PC-3 (cell line): ENCODE measurements at regions not wholly inside any gene's neighbourhood (a gene's known extent, or its start where the extent isn't known, plus 50 kb on each side); places are given as distances from the start of the nearest gene placed in this dataset.
"Not testable (repeated sequence)": the region's sequence is repeated elsewhere in the genome, so short reads cannot be mapped to it uniquely, and the experiment has no call there.

ENCODE experiments used
- ATAC-seq: fragments of 200-7000 bp; cut with Tn5 transposase; 2 replicates; pipeline ENCODE4 v1.9.1; 2020; ENCODE audit warnings: mild to moderate bottlenecking, moderate library complexity
- BruUV-seq: library from RNA; stranded (reverse); fragments of 400-500 nt; replicated peaks from 2 replicates; lab custom pipeline; 2021; lab: Mats Ljungman, UMichigan
- CTCF ChIA-PET: fragments of 300-600 bp; sonication (Branson Sonifier 250); formaldehyde crosslinking; loops from one replicate; lab custom pipeline; 2022; ENCODE audit warnings: antibody characterized with exemption; lab: Charles Lee
- POLR2A ChIA-PET: fragments of 300-600 bp; sonication (Branson Sonifier 250); formaldehyde crosslinking; loops from one replicate; lab custom pipeline; 2022; ENCODE audit warnings: antibody characterized with exemption; ENCODE audit not compliant: unreplicated experiment; lab: Charles Lee
- DNase-seq: peaks from one replicate; pipeline ENCODE4 v3.0.0-alpha.2; 2015
- H2AFZ ChIP-seq: fragments of 300-600 bp; sonication (generic); 2 replicates; pipeline ENCODE4 v1.6.0; 2016; ENCODE audit warnings: antibody characterized with exemption, low read length
- H3F3A ChIP-seq: fragments of 300-600 bp; sonication (generic); one replicate; pipeline ENCODE4 v1.6.0; 2017; ENCODE audit warnings: antibody characterized with exemption, low read length, control low read depth, mild to moderate bottlenecking; ENCODE audit not compliant: unreplicated experiment
- H3K27ac ChIP-seq: fragments of 300-600 bp; sonication (generic); 2 replicates; pipeline ENCODE4 v1.5.1; 2016; ENCODE audit warnings: mild to moderate bottlenecking, low read length
- H3K27me3 ChIP-seq: fragments of 300-600 bp; sonication (generic); 2 replicates; pipeline ENCODE4 v1.6.1; 2016; ENCODE audit warnings: low read length, mixed read lengths
- H3K36me3 ChIP-seq: fragments of 300-600 bp; sonication (generic); 2 replicates; pipeline ENCODE4 v1.6.1; 2016; ENCODE audit warnings: low read depth, mixed run types, low read length, mixed read lengths
- H3K4me1 ChIP-seq: fragments of 300-600 bp; sonication (generic); 2 replicates; pipeline ENCODE4 v1.5.1; 2016; ENCODE audit warnings: low read length; ENCODE audit not compliant: insufficient read depth
- H3K4me2 ChIP-seq: fragments of 300-600 bp; sonication (generic); 2 replicates; pipeline ENCODE4 v1.6.0; 2016; ENCODE audit warnings: low read length
- H3K4me3 ChIP-seq: fragments of 300-600 bp; sonication (generic); 2 replicates; pipeline ENCODE4 v1.5.1; 2016; ENCODE audit warnings: mild to moderate bottlenecking, low read length, mixed read lengths
- H3K79me2 ChIP-seq: fragments of 300-600 bp; sonication (generic); 2 replicates; pipeline ENCODE4 v1.6.1; 2017; ENCODE audit warnings: low read length, mixed read lengths
- H3K9ac ChIP-seq: fragments of 300-600 bp; sonication (generic); 2 replicates; pipeline ENCODE4 v1.6.0; 2016; ENCODE audit warnings: mild to moderate bottlenecking, low read length
- H3K9me2 ChIP-seq: fragments of 300-600 bp; sonication (generic); replicated peaks from 2 replicates; pipeline ENCODE4 v1.6.1; 2016; ENCODE audit warnings: mixed run types, low read length, mixed read lengths
- H3K9me3 ChIP-seq: fragments of 300-600 bp; sonication (generic); 2 replicates; pipeline ENCODE4 v1.6.1; 2016; ENCODE audit warnings: low read length, mixed read lengths
- H4K20me1 ChIP-seq: fragments of 300-600 bp; sonication (generic); 2 replicates; pipeline ENCODE4 v1.6.1; 2016; ENCODE audit warnings: low read length, mixed read lengths
- EZH2 ChIP-seq: fragments of 300-600 bp; sonication (generic); IDR thresholded peaks from one replicate; pipeline ENCODE4 v1.6.1; 2017; ENCODE audit warnings: antibody characterized with exemption, mild to moderate bottlenecking, low read length; ENCODE audit not compliant: unreplicated experiment
- EZH2phosphoT487 ChIP-seq: fragments of 300-600 bp; sonication (generic); IDR thresholded peaks from 2 replicates; pipeline ENCODE4 v1.6.1; 2018; ENCODE audit warnings: mild to moderate bottlenecking, antibody characterized with exemption, low read length, borderline replicate concordance
- intact Hi-C: fragments of 100-400 bp; cut with micrococcal nuclease; formaldehyde crosslinking; loops from 2 replicates; pipeline ENCODE4 v1.9.0; 2023
- TF ChIP-seq, protein P1 (sequence below): fragments of 300-600 bp; sonication (generic); conservative IDR thresholded peaks from 2 replicates; pipeline ENCODE4 v1.5.1; 2017; ENCODE audit warnings: antibody characterized with exemption, low read depth, mild to moderate bottlenecking, low read length

DNA sequence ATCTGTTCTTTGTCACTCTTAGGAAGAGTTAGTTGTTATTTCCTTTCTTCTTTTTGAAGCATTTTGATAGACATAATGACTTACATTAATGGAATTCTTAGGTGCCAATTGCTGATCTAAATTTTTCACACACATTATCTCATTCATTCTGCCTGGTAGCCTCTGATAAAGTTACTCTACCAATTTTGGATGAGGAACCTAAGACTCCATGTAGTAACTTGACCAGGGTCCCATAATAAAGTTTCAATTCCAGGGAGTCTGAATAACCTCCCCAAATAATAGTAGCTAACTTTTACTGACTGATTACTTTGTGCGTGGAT, 73.2 kb upstream of the CITED2 start:
- H3F3A ChIP-seq, result no peaks in the 10 kb centered on the region
- CTCF ChIA-PET, result no interaction called here
- no TSS peak for BruUV-seq
- no peaks in the 10 kb centered on the region for H3K79me2 ChIP-seq
- no peak overlapping the region for H3K27ac ChIP-seq
- no peak for TF ChIP-seq EZH2
- TF ChIP-seq EZH2phosphoT487, result no peak
- TF ChIP-seq, protein P1, sequence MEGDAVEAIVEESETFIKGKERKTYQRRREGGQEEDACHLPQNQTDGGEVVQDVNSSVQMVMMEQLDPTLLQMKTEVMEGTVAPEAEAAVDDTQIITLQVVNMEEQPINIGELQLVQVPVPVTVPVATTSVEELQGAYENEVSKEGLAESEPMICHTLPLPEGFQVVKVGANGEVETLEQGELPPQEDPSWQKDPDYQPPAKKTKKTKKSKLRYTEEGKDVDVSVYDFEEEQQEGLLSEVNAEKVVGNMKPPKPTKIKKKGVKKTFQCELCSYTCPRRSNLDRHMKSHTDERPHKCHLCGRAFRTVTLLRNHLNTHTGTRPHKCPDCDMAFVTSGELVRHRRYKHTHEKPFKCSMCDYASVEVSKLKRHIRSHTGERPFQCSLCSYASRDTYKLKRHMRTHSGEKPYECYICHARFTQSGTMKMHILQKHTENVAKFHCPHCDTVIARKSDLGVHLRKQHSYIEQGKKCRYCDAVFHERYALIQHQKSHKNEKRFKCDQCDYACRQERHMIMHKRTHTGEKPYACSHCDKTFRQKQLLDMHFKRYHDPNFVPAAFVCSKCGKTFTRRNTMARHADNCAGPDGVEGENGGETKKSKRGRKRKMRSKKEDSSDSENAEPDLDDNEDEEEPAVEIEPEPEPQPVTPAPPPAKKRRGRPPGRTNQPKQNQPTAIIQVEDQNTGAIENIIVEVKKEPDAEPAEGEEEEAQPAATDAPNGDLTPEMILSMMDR, result no peak
- H3K4me3 ChIP-seq, result no peak overlapping the region
- H3K9me3 ChIP-seq, result no peaks in the 10 kb centered on the region
- H2AFZ ChIP-seq, result no peak overlapping the region
- intact Hi-C loops, result no loop called here
- POLR2A ChIA-PET, result no interaction called here
- no peak overlapping the region for H3K4me2 ChIP-seq
- no peak overlapping the region for H3K9ac ChIP-seq
- DNase-seq (no peak), ATAC-seq (no peak)
- H4K20me1 ChIP-seq, result no peaks in the 10 kb centered on the region
- H3K4me1 ChIP-seq, result no peaks in the 10 kb centered on the region
- H3K36me3 ChIP-seq, result no peaks in the 10 kb centered on the region
- H3K9me2 ChIP-seq, result no peaks in the 10 kb centered on the region
- no peaks in the 10 kb centered on the region for H3K27me3 ChIP-seq

DNA sequence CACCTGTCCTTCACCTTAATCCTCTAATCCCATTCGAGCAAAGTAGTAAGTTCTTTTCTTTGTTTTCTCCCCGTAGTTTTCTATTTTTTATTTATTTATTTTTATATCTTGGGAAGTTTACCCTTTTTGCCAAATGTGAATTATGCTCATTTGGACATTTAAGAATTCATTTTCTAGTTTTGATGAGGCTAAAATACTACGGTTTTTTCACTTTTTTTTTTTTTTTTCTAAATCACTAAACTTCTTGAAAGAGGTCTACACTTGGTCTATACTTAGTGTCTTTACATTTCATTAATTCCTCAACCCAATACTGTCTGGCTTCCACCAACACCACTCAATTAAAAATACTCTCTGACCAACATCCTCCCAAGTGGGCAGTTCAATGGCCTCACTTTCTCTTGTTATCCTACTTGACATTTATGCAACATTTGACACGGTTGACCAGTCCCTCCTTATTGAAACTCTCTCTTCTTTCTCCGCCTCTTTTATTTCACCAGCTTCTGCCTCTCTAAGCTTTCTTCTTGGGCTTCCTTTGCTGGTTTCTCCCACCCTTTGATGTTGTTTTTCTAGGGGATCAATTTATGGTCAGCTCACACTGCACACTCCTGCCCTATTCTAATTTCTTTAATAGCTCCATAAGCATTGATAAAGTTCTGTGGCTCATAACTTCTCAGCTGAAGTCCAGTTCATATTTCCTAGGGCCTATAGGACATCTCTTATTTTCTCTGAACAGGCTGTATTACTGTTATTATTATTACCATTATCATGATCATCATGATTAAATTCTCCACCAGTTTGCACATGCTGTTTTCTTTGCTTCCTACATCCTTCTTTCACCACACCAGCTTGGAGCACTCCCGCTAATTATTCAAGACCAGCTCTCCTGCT, 72.6 kb upstream of the CITED2 start:
- H3K27me3 ChIP-seq, result no peaks in the 10 kb centered on the region
- DNase-seq, result no peak
- BruUV-seq, result no TSS peak
- no peaks in the 10 kb centered on the region for H3F3A ChIP-seq
- no peak overlapping the region for H3K9ac ChIP-seq
- H3K4me1 ChIP-seq, result no peaks in the 10 kb centered on the region
- no peaks in the 10 kb centered on the region for H4K20me1 ChIP-seq
- TF ChIP-seq EZH2 (no peak), EZH2phosphoT487 (no peak)
- TF ChIP-seq, protein P1, result no peak
- H3K9me3 ChIP-seq, result no peaks in the 10 kb centered on the region
- no peak for ATAC-seq
- H3K36me3 ChIP-seq, result no peaks in the 10 kb centered on the region
- H3K79me2 ChIP-seq, result no peaks in the 10 kb centered on the region
- H3K27ac ChIP-seq, result no peak overlapping the region
- H3K9me2 ChIP-seq, result no peaks in the 10 kb centered on the region
- POLR2A ChIA-PET, result no interaction called here
- no peak overlapping the region for H2AFZ ChIP-seq
- intact Hi-C loops, result no loop called here
- CTCF ChIA-PET, result no interaction called here
- no peak overlapping the region for H3K4me2 ChIP-seq
- no peak overlapping the region for H3K4me3 ChIP-seq

DNA sequence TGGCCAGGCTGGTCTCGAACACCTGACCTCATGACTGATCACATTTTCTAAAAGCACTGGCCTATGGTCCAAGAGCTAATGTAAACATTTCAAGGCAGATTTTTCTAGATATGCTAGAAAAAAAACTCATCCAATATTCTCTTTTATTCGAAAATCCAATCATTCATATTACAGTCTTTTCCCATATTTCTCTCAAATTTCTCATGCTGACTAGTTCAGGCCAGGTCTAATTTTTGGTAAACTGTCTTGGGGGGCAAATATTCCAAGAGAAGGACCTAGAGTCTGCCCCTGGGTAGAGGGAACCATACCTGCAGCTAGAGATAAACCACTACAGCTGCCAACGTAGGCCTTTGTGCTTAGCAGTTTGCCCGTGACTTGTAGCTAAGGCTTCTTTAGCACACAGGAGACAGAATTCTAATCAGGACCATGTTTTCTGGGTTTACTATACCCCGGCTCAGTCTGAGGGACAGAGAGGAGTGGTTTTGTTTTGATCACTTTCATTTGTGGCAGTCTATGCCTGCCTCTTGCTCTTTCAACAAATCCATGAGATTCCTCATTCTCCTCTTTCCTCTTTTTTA, 71.8 kb upstream of the CITED2 start:
- H2AFZ ChIP-seq, result no peak overlapping the region
- no peak overlapping the region for H3K9ac ChIP-seq
- CTCF ChIA-PET, result no interaction called here
- no peaks in the 10 kb centered on the region for H3K36me3 ChIP-seq
- DNase-seq (no peak), ATAC-seq (no peak)
- POLR2A ChIA-PET, result no interaction called here
- intact Hi-C loops, result no loop called here
- no peaks in the 10 kb centered on the region for H3K27me3 ChIP-seq
- no peaks in the 10 kb centered on the region for H3K79me2 ChIP-seq
- no peak overlapping the region for H3K4me2 ChIP-seq
- H3K27ac ChIP-seq, result no peak overlapping the region
- H4K20me1 ChIP-seq, result no peaks in the 10 kb centered on the region
- TF ChIP-seq EZH2 (no peak), EZH2phosphoT487 (no peak)
- TF ChIP-seq, protein P1, result no peak
- H3K4me1 ChIP-seq, result no peaks in the 10 kb centered on the region
- H3K4me3 ChIP-seq, result no peak overlapping the region
- H3F3A ChIP-seq, result no peaks in the 10 kb centered on the region
- H3K9me2 ChIP-seq, result no peaks in the 10 kb centered on the region
- H3K9me3 ChIP-seq, result no peaks in the 10 kb centered on the region
- no TSS peak for BruUV-seq

DNA sequence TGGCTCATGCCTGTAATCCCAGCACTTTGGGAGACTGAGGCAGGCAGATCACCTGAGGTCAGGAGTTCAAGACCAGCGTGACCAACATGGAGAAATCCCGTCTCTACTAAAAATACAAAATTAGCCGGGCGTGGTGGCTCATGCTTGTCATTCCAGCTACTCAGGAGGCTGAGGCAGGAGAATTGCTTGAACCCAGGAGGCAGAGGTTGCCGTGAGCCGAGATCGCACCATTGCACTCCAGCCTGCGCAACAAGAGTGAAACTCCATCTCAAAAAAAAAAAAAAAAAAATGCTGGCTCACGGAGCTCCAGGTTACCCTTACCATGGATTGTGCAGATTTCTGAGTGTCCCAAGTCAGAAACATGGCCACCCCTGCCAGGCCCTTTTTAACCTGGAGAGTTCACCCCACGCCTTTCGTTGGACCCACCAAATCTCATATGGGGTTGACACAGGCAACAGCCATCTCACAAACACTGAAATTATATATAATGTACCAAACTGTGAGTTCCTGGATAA, 69.9 kb upstream of the CITED2 start:
- H3K4me1 ChIP-seq, H3K79me2 ChIP-seq, H3F3A ChIP-seq, H3K9me3 ChIP-seq, H3K36me3 ChIP-seq, H3K9me2 ChIP-seq, intact Hi-C loops, H3K27ac ChIP-seq, DNase-seq, H3K4me3 ChIP-seq, H3K4me2 ChIP-seq, H2AFZ ChIP-seq, H4K20me1 ChIP-seq, CTCF ChIA-PET, H3K9ac ChIP-seq, ATAC-seq, BruUV-seq, H3K27me3 ChIP-seq, POLR2A ChIA-PET: not testable (repeated sequence)
